Ascending aorta (tissue), 2 donors: ENCODE measurements at regions not wholly inside any gene's neighbourhood (a gene's known extent, or its start where the extent isn't known, plus 50 kb on each side); places are given as distances from the start of the nearest gene placed in this dataset.
A peak's percentile ranks its signal among the peaks of the same experiment; 100 is the strongest.

Source experiments
- DNase-seq, 2 donors: peaks; one replicate each; pipeline ENCODE4 v3.0.0-alpha.2; 2019; ENCODE audit warnings: low spot score in 2 of 2
- H3K27ac ChIP-seq, 2 donors: fragments of 200-600 bp; sonication (generic); one replicate each; pipeline ENCODE4 v1.5.1; 2016 to 2017; ENCODE audit warnings: mild to moderate bottlenecking in 1 of 2
- H3K27me3 ChIP-seq: fragments of 200-600 bp; sonication (generic); one replicate; pipeline ENCODE4 v1.5.1; 2017
- H3K36me3 ChIP-seq, 2 donors: fragments of 200-600 bp; sonication (generic); one replicate each; pipeline ENCODE4 v1.5.1; 2016
- H3K4me1 ChIP-seq, 2 donors: fragments of 200-600 bp; sonication (generic); one replicate each; pipeline ENCODE4 v1.5.1; 2016 to 2017; ENCODE audit warnings: mild to moderate bottlenecking in 1 of 2
- H3K4me3 ChIP-seq, 2 donors: fragments of 200-600 bp; sonication (generic); one replicate each; pipeline ENCODE4 v1.5.1; 2016 to 2017; ENCODE audit warnings: mild to moderate bottlenecking in 1 of 2
- H3K9me3 ChIP-seq, 2 donors: fragments of 200-600 bp; sonication (generic); one replicate each; pipeline ENCODE4 v1.5.1; 2016
- CTCF ChIP-seq, 3 experiments: fragments of 200-600 bp in 2 of 3; fragments of 450-650 bp in 1 of 3; sonication (generic) in 2 of 3; IDR thresholded peaks; one replicate each; pipeline ENCODE4 v1.5.1; 2016 to 2019; ENCODE audit warnings: antibody characterized with exemption in 3 of 3, mild to moderate bottlenecking in 1 of 3, moderate library complexity in 1 of 3
- intact Hi-C: fragments of 100-400 bp; cut with DNase I; formaldehyde crosslinking; loops from one replicate; pipeline ENCODE4 v1.15.1; 2023

- peaks cover 0 to 2% of the 10 kb centered on the region in 2 donors for H3K4me1 ChIP-seq
- no peak overlapping the region for H3K4me3 ChIP-seq
- H3K27me3 ChIP-seq = no peaks in the 10 kb centered on the region
- intact Hi-C loops = no loop called here
- H3K36me3 ChIP-seq = no peaks in the 10 kb centered on the region
- DNase-seq = no peak
- no peak for TF ChIP-seq CTCF (IDR thresholded peaks at IDR 0.05)
- no peak overlapping the region for H3K27ac ChIP-seq
- H3K9me3 ChIP-seq = no peaks in the 10 kb centered on the region
Measured at GRCh38 chr11:121933294-121933693, 182.7 kb downstream of the BLID start.

GRCh38 chr11:121932646-121933185 lies 183.3 kb downstream of the BLID start:
- no peaks in the 10 kb centered on the region for H3K36me3 ChIP-seq
- no peak overlapping the region for H3K4me3 ChIP-seq
- TF ChIP-seq CTCF (IDR thresholded peaks at IDR 0.05) = no peak
- no peak for DNase-seq
- peaks cover 0 to 2% of the 10 kb centered on the region in 2 donors for H3K4me1 ChIP-seq
- H3K27ac ChIP-seq = no peak overlapping the region
- no peaks in the 10 kb centered on the region for H3K9me3 ChIP-seq
- no peaks in the 10 kb centered on the region for H3K27me3 ChIP-seq
- intact Hi-C loops = no loop called here

- TF ChIP-seq CTCF (IDR thresholded peaks at IDR 0.05) = no peak
- intact Hi-C loops = no loop called here
- Histone ChIP-seq H3K36me3 (no peaks in the 10 kb centered on the region), H3K4me3 (no peak overlapping the region), H3K4me1 (peaks cover 0 to 2% of the 10 kb centered on the region in 2 donors), H3K9me3 (no peaks in the 10 kb centered on the region), H3K27me3 (no peaks in the 10 kb centered on the region), H3K27ac (no peak overlapping the region)
- DNase-seq = no peak
Measured at GRCh38 chr11:121931748-121932352, 184.2 kb downstream of the BLID start.

- DNase-seq = no peak
- no peak overlapping the region for H3K27ac ChIP-seq
- no peak overlapping the region for H3K4me3 ChIP-seq
- TF ChIP-seq CTCF (IDR thresholded peaks at IDR 0.05) = no peak
- intact Hi-C loops = no loop called here
- H3K36me3 ChIP-seq = no peaks in the 10 kb centered on the region
- H3K27me3 ChIP-seq = no peaks in the 10 kb centered on the region
- peaks cover 0 to 2% of the 10 kb centered on the region in 2 donors for H3K4me1 ChIP-seq
- H3K9me3 ChIP-seq = no peaks in the 10 kb centered on the region
Measured at GRCh38 chr11:121931121-121931520, 184.9 kb downstream of the BLID start.

- Histone ChIP-seq H3K27me3 (no peaks in the 10 kb centered on the region), H3K9me3 (no peaks in the 10 kb centered on the region), H3K27ac (no peak overlapping the region), H3K36me3 (no peaks in the 10 kb centered on the region), H3K4me1 (peaks cover 0 to 2% of the 10 kb centered on the region in 2 donors), H3K4me3 (peak overlapping the region; percentile 50 to 53)
- intact Hi-C loops = no loop called here
- TF ChIP-seq CTCF (IDR thresholded peaks at IDR 0.05) = no peak
- DNase-seq = no peak
Measured at GRCh38 chr11:121930004-121930965, 185.7 kb downstream of the BLID start.
